Skeletal muscle cell (primary cell): ENCODE measurements at regions not wholly inside any gene's neighbourhood (a gene's known extent, or its start where the extent isn't known, plus 50 kb on each side); places are given as distances from the start of the nearest gene placed in this dataset.
"Not testable (repeated sequence)": the region's sequence is repeated elsewhere in the genome, so short reads cannot be mapped to it uniquely, and the experiment has no call there.

Experiments
- DNase-seq: peaks from one replicate; pipeline ENCODE4 v3.0.0-alpha.2; 2010; ENCODE audit warnings: low read depth
- H3K4me3 ChIP-seq: 2 replicates; pipeline ENCODE4 v1.5.1; 2011; ENCODE audit warnings: low read depth, mild to moderate bottlenecking, control low read depth, low read length, moderate library complexity

DNA sequence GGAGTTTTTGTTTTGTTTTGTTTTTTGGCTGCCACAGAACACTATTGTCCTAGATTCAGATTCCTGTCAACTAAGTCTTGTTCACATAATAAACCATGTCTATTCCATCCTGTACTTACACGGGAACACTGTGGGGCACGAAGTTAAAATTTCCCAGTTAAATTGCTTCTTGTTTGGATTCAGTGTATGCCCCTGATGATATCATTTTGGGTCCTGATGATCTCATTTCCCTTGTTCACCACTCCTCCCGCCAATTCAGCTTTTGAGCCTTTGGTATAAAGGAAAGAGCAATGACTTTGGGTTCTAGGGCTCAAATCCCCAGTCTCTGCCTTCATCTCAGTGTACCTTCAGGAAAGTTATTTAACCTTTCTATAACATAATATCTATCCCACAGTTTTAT, 333.5 kb downstream of the FBXW7 start:
- no peak overlapping the region for H3K4me3 ChIP-seq

DNA sequence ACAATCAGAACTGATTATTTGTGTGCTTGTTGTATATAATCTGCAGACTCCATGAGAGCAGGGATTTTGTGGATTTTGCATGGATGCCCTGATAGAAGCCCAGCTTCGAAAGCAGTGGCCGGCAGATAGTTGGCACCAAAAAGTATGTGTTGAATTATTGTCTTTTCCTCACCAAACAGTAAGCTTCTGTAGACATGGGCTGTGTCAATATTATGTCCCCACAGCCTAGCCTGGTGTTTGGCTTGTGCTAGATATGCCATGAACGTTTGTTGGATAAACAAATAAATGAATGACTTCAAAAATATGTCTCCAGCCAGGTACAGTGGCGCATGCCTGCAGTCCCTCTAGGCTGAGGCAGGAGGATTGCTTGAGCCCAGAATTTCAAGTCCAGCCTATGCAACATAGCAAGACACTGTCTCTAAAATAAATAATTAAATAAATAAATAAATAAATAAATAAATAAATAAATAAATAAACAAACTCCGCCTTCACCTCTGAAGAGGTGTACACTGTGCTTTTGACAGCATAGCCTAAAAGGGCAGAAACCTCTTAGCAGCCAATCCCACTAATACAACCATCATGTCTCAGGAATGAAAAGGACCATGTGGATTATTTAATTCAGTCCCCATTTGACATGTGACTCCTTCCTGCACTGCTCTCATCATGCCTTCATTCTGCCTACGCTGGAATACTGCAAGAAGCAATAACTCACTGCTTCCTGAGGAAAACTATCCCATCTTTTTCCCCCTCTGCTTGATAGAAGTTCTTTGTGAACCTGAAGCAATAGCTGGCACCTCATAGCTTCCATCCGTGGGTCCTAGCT, 335.2 kb downstream of the FBXW7 start:
- no peak overlapping the region for H3K4me3 ChIP-seq
- no peak for DNase-seq

More for the DNA sequence above, 333.5 kb downstream of the FBXW7 start:
- DNase-seq: no peak

DNA sequence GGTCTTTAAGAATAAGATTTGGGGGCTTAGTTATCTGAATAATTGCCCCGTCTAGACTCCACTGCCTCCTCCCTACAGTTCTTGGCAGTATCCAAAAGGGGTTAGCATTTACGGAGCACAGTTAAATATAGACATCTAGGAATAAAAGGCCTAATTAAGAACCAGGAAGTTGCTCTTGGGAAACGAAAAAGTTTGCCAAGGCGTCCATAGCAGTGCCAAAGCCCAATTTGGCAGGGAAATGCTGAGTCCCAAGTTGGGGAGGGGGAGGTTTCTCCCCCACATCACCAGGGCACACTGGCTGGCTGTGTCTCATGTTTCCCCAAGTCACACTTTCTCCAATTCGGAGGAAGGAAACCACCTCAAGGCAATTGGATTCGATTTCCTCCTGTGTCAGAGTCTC, 338.7 kb downstream of the FBXW7 start:
- DNase-seq: no peak
- no peak overlapping the region for H3K4me3 ChIP-seq

DNA sequence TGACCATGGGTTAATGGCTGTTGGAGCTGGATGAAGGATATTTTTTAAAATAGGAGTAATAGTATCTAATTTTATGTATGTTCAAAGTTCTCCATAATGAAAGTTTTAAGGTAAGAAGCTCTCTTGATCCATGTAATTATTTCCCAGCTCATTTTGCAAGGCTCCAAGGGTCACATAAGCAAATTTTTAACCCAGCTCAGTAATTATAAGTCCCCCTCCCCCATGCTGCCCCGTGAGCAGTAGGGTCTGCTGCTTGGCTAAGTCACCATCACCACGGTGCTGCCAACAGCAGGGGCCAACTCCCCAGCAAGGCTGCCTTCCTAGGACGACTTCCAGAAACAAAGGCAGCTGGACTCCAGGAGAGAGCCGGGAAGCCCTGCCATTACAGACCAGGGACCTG, 340.0 kb downstream of the FBXW7 start:
- DNase-seq: no peak
- H3K4me3 ChIP-seq: no peak overlapping the region

DNA sequence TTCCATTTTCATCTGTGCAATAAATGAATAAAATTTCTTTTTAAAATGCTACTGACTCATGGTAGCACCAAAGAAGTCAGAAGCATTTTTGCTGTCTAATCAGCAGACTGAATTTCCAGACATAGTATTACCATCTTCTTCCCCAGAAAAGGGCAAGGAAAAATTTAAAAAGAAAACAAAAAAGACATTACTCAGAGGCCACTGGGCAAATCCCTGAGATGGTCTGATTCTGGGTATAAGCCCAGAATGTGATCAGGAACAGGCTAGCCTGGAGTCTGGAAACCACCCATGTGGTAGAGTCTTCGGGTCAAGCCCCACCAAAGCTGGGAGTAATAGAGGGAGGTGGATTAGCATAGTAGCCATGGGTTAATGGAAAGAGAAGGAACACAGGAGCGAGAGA, 342.8 kb downstream of the FBXW7 start:
- DNase-seq: no peak
- no peak overlapping the region for H3K4me3 ChIP-seq

DNA sequence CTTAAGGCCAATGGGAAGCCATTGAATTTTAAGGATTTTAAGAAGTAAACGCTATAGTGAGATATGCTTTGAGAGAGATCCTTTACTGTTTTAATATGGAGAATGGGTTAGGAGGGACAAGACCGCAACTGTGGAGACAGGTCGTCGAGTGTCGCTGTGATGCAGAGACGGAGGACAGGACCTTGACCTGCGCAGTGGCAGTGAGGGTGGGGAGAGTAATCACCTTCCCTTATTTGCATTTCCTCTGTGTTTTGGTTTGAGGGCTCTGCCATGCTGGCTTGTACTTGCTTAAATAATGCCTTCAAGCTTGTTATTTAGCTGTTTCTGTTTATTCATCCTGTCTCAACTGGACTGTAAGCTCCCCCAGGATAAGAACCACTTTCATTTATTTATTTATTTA, 345.0 kb downstream of the FBXW7 start:
- no peak for DNase-seq
- H3K4me3 ChIP-seq: no peak overlapping the region

DNA sequence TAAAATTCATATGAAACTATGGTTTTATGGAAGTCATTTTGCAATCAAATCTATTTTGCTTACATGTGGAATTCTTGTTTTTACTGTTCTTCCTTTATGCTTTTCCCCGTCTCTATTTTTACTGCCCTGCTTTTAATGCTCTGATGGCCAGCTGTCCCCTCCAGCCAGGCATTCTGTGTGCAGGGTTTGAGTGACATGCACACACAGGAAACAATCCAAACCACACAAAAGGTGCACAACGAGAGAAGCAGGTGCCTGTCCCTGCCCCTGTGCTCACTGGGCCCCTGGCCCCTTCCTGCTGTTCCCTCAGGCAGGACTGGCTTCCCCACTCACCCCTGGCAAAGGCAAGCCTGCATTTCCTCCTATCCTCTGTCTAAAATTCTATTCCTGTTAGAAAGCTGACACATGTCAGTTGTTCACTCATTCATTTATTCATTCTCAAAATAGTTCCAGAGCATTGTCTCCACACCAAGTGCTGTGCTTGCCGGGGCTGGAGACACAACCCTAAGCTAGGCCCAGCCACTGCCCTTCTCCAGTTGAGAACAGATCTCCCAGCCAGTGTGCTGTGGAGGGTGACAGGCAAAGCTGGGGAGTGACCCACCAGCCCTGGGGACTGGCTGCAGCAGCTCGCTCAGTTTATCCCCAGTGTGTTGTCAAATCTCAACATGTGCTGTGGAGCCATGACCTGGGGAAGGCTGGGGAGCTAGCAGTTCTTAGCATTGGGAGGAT, 346.3 kb downstream of the FBXW7 start:
- DNase-seq: no peak
- no peak overlapping the region for H3K4me3 ChIP-seq

DNA sequence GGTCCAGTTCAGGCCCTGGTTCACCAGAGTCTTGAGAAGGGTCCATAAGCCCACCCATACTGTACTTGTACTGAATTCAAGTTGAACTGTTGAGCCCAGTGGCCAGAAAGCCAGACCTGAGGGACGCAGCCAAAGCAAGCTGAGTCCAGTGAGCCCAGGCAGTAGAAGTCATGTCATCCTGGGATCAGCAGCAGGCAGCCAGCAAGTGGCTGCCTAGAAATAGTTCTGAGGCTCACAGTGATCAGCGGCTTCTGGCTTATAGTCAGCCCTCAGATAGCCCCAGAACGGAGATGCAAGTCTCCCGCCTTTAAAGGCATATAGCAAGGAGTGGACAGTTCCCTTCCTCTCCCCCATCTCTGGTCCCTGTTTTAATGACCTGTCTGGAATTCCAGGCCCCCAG, 347.1 kb downstream of the FBXW7 start:
- no peak overlapping the region for H3K4me3 ChIP-seq
- no peak for DNase-seq

DNA sequence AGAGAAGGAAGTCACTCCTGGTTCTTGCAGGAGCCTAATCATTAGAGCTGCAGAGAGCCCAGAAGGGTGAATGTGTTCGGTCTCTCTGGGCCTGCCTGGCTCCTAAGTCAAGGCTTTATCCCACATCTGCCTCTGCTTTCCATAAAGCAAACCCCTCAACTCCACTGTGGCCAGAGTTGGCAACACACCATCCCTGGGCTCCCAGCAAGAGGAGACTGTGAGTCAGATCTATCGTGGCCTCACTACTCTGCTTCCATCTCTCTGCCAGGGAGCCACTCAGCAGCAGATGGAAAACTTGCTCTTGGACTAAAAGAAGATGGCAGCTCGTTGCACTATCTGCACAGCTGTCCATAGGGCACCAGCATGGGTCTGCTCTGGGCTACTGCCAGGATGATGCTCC, 348.2 kb downstream of the FBXW7 start:
- DNase-seq: no peak
- H3K4me3 ChIP-seq: no peak overlapping the region

DNA sequence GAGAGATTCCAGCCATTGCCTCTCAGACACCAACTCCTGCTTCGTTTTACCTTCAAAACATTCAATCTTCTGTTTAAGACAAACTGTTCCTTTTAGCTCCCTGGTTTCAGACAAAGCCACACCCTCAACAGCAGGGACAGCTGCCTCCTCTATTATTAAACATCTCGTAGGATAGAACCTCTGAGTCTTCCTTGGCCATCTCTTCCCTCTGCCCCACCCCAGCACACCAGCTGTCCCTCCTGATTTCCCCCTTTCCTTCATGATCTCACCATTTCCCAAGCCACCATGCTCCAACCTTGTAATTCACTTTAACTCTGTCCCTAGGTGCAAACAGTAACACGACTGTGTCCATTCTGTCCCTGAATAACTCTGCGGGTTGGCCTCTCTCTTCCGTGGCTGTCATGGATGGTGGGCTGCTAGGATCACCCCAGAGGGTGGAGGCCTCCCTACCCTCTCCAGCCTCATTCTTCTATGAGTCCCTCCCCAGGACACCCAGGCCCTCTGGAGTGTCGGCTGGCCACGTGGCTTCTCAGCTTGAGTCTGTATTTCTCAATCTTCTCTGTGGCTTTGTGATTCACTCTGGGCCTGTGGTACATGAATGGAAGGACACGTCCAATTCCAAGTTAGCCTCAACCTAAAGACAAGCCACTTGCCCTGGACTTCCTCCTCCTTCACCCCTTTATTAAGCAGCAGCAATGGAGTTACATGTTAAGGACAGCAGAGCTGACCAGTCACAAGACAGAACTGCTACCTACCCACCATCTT, 349.9 kb downstream of the FBXW7 start:
- DNase-seq: no peak

DNA sequence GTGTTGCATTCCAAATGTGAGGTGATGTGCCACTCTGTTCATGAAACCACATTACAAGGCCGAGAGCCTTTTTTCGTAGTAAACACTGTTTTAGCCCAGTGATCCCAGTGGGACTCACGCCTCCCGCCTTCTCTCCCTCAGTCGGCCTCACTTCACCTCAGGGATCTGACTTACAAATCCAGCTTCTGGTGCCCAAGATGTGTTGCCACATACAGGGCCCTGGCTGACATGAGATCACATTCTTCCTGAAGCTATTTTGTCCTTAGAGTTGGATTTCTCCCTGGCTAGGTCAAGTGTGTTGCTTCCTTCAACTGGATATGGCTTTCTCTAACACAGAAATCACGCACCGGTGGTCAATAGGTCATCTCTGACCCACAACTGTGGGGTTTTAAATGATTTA, 354.7 kb downstream of the FBXW7 start:
- H3K4me3 ChIP-seq: no peak overlapping the region
- DNase-seq: no peak

More for the DNA sequence above, 349.9 kb downstream of the FBXW7 start:
- H3K4me3 ChIP-seq: no peak overlapping the region

DNA sequence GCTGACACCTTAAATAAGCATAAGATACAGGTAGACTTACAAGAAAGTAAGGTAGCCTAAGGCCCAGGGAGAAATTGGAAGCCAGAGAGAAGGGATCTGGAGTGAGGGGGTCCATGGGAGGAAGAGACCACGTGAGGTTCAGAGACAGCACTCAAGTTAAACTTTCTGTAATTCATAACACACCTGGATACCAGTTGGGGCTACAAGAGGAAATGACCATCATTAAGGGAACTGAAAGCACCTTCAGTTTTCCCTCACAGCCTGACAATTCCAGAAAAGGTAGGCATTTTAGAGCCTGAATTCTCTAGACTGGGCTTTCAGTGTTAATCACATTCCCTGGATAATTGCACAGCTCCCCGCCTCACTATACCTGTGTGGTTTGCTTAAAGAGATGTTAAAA, 355.5 kb downstream of the FBXW7 start:
- H3K4me3 ChIP-seq: no peak overlapping the region
- DNase-seq: no peak

DNA sequence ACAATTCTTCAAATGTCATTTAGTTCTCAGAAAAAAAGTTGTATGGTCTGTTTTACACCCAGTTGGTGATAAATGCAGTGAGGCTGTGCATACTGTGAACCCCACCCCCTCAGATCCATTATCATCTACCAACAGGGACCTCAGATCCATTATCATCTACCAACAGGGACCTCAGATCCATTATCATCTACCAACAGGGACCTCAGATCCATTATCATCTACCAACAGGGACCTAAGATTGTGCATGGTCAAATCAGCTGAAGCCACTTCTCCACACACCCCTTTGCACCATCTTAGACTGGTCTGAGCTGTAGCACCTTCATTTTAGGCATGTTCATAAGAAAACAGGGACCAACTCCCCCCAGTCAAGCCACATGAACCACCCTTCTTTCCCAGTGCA, 358.4 kb downstream of the FBXW7 start:
- not testable (repeated sequence) for DNase-seq, H3K4me3 ChIP-seq

DNA sequence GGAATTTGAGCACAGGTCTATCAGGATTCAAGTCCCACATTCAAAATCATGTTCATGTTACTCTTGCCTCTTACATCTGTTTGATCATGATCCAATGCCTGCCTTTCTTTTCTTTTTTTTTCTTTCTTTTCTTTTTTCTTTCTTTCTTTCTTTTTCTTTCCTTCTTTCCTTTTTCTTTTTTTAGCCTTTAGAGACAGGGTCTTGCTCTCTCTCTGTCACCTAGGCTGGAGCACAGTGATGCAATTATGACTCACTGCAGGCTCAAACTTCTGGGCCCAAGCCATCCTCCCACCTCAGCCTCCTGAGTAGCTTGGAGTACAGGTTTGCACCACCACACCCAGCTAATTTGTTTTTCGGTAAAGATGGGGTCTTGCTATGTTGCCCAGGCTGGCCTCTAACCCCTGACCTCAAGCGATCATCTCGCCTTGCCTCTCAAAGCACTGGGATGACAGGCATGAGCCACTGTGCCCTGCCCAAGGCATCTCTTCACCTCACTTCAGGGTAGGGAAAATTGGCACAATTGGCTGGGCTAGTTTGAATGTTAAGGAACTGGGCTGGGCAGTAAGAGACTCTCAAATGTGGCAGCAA, 359.2 kb downstream of the FBXW7 start:
- DNase-seq: no peak
- H3K4me3 ChIP-seq: no peak overlapping the region

DNA sequence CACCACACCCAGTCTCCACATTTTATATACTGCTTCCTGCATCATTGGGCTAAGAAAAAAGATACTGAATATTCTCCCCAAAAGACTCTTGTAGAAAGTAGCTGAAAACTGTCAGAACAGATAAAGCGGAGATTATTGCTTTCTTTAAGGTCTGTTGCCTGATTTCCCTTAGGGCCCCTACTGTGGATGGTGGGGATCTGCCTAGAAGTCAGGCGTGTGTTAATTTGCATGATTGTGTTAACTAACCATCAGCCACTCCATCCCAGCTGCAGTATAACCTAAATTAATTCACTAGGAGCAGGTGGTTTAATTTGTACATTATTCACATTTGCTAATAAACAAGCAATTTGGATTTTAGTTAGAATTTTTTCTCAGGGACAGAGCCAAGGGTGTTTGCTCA, 360.3 kb downstream of the FBXW7 start:
- no peak for DNase-seq
- no peak overlapping the region for H3K4me3 ChIP-seq

DNA sequence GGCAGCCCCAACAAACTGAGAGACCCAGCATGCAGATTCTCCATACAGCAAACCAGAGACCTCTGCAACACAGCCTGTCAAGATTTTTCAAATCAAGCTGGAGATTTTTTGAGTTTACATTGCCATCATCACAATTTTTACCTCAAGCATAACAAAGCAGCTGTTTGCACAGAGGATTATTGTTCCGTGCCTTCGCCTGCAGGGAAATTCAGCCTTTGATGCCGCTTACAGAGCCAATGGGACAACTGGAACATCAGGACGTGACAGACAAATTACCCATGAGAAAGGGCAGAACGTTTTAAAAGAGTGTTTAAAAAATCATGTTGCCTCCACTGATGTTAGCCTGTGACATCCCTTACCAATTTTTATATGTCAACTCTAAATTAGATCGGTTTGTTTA, 363.7 kb downstream of the FBXW7 start:
- H3K4me3 ChIP-seq: no peak overlapping the region
- no peak for DNase-seq

DNA sequence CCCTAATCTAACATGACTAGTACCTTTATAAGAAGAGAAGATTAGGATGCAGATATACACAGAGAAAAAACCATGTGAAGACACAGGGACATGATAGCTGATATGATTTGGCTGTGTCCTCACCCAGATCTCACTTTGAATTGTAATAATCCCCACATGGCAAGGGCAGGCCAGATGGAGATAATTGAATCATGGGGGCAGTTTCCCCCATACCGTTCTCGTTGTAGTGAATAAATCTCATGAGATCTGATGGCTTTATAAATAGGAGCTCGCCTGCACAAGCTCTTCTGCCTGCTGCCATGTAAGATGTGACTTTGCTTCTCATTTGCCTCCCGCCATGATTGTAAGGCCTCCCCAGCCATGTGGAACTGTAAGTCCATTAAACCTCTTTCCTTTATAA, 364.3 kb downstream of the FBXW7 start:
- DNase-seq: no peak
- no peak overlapping the region for H3K4me3 ChIP-seq

DNA sequence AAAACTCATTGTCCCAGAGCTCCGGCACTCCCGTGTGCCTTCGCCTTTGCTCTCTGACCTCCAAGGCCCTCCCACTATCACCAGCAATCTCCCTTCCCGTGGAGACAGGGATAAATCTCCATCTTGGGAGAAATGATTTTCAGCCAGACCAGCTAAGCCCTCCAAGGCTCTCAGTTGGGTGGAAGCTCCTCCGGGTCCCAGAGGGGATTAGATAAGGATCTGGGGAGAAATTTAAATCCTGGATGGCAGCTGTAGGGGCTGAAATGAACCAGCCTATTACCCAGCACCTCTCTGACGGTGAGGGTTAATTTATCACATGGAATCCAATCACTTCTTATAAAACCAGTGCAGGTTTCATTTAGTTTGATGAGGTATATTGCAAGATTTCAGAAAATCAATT, 366.2 kb downstream of the FBXW7 start:
- DNase-seq: no peak

DNA sequence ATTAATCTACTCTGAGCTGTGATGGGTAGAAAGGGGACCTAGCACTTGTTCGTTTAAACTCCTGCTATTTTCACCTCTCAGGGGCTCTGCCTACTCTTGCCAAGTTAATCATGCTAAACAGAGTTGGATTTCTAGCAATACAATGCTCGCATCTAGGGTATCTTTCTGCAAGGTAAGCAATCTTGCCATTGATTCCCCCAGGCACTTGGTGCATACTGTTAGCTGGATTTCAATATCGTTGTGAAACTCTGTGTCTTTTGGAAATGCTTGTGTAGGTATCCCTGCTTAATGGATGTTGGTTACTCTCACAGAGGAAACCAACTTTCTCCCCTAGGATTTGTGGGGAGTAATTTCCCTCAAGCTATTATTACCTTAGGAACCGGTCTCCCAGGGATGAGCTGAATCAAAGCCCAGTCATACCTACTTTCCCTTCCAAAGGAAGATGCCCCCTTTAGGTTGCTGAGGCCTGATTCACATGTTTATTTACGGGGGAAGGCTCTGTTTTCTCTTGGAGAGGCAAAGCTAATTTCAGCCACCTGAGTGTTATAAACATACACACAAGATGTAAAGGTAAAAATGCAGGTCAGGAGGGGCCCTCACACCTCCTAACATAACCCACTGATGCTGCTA, 366.8 kb downstream of the FBXW7 start:
- DNase-seq: no peak
- no peak overlapping the region for H3K4me3 ChIP-seq

More for the DNA sequence above, 366.2 kb downstream of the FBXW7 start:
- H3K4me3 ChIP-seq: no peak overlapping the region

DNA sequence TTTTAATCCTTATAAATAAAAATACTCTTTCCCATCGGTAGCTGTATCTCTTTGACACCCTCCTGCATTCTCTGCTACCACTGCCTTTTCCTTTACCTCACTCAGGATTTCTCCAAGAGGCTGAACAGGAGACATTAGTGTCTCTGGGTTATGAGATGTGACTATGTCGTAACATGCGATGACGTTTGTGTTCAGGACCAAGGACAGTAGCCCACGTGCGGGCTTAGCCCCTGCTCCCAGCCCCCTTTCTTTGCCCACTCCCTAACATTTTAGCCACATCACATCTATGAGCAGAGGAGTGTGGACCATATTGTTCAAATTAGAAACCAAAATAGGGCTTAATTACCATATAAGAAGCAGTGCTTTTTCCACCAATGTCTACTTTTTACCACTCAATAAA, 369.3 kb downstream of the FBXW7 start:
- no peak overlapping the region for H3K4me3 ChIP-seq
- DNase-seq: no peak
